SU-DHL-6 (cell line): ENCODE measurements at regions not wholly inside any gene's neighbourhood (a gene's known extent, or its start where the extent isn't known, plus 50 kb on each side); places are given as distances from the start of the nearest gene placed in this dataset.

Experiments
- H2AFZ ChIP-seq: fragments of 200-600 bp; sonication (generic); 2 replicates; pipeline ENCODE4 v1.6.1; 2014; ENCODE audit warnings: low read depth, mild to moderate bottlenecking, moderate library complexity, mixed read lengths, antibody characterized with exemption, low read length; ENCODE audit not compliant: severe bottlenecking
- H3F3A ChIP-seq: fragments of 200-600 bp; shearing (Covaris generic); 2 replicates; pipeline ENCODE4 v1.6.0; 2016; ENCODE audit warnings: antibody characterized with exemption, mild to moderate bottlenecking; ENCODE audit not compliant: insufficient read depth
- H3K27ac ChIP-seq: fragments of 200-600 bp; sonication (generic); 2 replicates; pipeline ENCODE4 v1.5.1; 2016; ENCODE audit warnings: low read depth, mild to moderate bottlenecking, low read length, moderate library complexity, mixed read lengths
- H3K27me3 ChIP-seq: fragments of 200-600 bp; sonication (generic), shearing (Covaris generic); 2 replicates; pipeline ENCODE4 v1.6.0; 2014; ENCODE audit warnings: mild to moderate bottlenecking, low read length
- H3K36me3 ChIP-seq: fragments of 200-600 bp; sonication (generic); 2 replicates; pipeline ENCODE4 v1.6.1; 2014; ENCODE audit warnings: mild to moderate bottlenecking, low read length, mixed read lengths
- H3K4me2 ChIP-seq: fragments of 300-600, 200-600 bp; shearing (Covaris generic), sonication (generic); 2 replicates; pipeline ENCODE4 v1.6.0; 2014; ENCODE audit warnings: low read length, low read depth, mild to moderate bottlenecking; ENCODE audit not compliant: poor library complexity, severe bottlenecking
- H3K4me3 ChIP-seq: fragments of 200-600 bp; sonication (generic); 2 replicates; pipeline ENCODE4 v1.5.1; 2014; ENCODE audit warnings: antibody characterized with exemption, low read length, mild to moderate bottlenecking, mixed read lengths; ENCODE audit not compliant: insufficient read depth, poor library complexity, severe bottlenecking
- H3K79me2 ChIP-seq: fragments of 200-600 bp; sonication (generic); 2 replicates; pipeline ENCODE4 v1.6.1; 2014; ENCODE audit warnings: mild to moderate bottlenecking, low read length, moderate library complexity; ENCODE audit not compliant: insufficient read depth
- H3K9ac ChIP-seq: fragments of 200-600 bp; sonication (generic); 2 replicates; pipeline ENCODE4 v1.7.0; 2014; ENCODE audit warnings: mild to moderate bottlenecking, low read length
- H3K9me2 ChIP-seq: fragments of 200-600 bp; sonication (generic); replicated peaks from 2 replicates; pipeline ENCODE4 v1.6.1; 2014; ENCODE audit warnings: low read length; ENCODE audit not compliant: insufficient read depth
- H3K9me3 ChIP-seq: fragments of 200-600 bp; sonication (generic); 2 replicates; pipeline ENCODE4 v1.6.1; 2014; ENCODE audit warnings: low read length, mixed read lengths; ENCODE audit not compliant: insufficient read depth
- H4K20me1 ChIP-seq: fragments of 200-600 bp; sonication (generic); 2 replicates; pipeline ENCODE4 v1.6.1; 2014; ENCODE audit warnings: low read depth, mild to moderate bottlenecking, antibody characterized with exemption, low read length, moderate library complexity, mixed read lengths
- CTCF ChIP-seq: fragments of 200-600 bp; sonication (generic); IDR thresholded peaks from one replicate; pipeline ENCODE4 v1.5.1; 2017; ENCODE audit warnings: antibody characterized with exemption, mild to moderate bottlenecking, low read length, moderate library complexity; ENCODE audit not compliant: insufficient read depth, poor library complexity, severe bottlenecking
- EZH2phosphoT487 ChIP-seq: fragments of 200-600 bp; sonication (generic), shearing (Covaris generic); conservative IDR thresholded peaks from 2 replicates; pipeline ENCODE4 v1.6.1; 2018; ENCODE audit warnings: mild to moderate bottlenecking, antibody characterized with exemption, low read length, moderate library complexity, mixed read lengths

- Histone ChIP-seq H3K4me2 (no peak overlapping the region), H3F3A (no peaks in the 10 kb centered on the region), H3K27me3 (no peaks in the 10 kb centered on the region), H3K9me3 (no peaks in the 10 kb centered on the region), H3K9ac (no peak overlapping the region), H4K20me1 (no peaks in the 10 kb centered on the region), H3K9me2 (no peaks in the 10 kb centered on the region), H3K4me3 (no peak overlapping the region), H2AFZ (no peak overlapping the region), H3K36me3 (no peaks in the 10 kb centered on the region), H3K27ac (no peak overlapping the region), H3K79me2 (no peaks in the 10 kb centered on the region)
- TF ChIP-seq EZH2phosphoT487 = no peak
- no peak for TF ChIP-seq CTCF
These were observed 161.4 kb upstream of the MDFIC start for GRCh38 chr7:114760477-114760876.

GRCh38 chr7:114761973-114762372, 159.9 kb upstream of the MDFIC start:
- Histone ChIP-seq H3K4me3 (no peak overlapping the region), H3K9me3 (no peaks in the 10 kb centered on the region), H3K36me3 (no peaks in the 10 kb centered on the region), H3K9ac (no peak overlapping the region), H3K9me2 (no peaks in the 10 kb centered on the region), H3K27me3 (no peaks in the 10 kb centered on the region), H3K79me2 (no peaks in the 10 kb centered on the region), H3K4me2 (no peak overlapping the region), H4K20me1 (no peaks in the 10 kb centered on the region), H2AFZ (no peak overlapping the region), H3F3A (no peaks in the 10 kb centered on the region), H3K27ac (no peak overlapping the region)
- TF ChIP-seq CTCF = no peak

- Histone ChIP-seq H3K27ac (no peak overlapping the region), H3K4me3 (no peak overlapping the region)
These were observed 156.4 kb upstream of the MDFIC start for GRCh38 chr7:114765331-114766040.

More at GRCh38 chr7:114765331-114766040, 156.4 kb upstream of the MDFIC start:
- no peak overlapping the region for H2AFZ ChIP-seq
- no peak overlapping the region for H3K4me2 ChIP-seq
- H3K27me3 ChIP-seq = no peaks in the 10 kb centered on the region
- H3K79me2 ChIP-seq = no peaks in the 10 kb centered on the region
- no peaks in the 10 kb centered on the region for H3K36me3 ChIP-seq
- H3K9ac ChIP-seq = no peak overlapping the region
- H3F3A ChIP-seq = no peaks in the 10 kb centered on the region
- no peaks in the 10 kb centered on the region for H3K9me2 ChIP-seq
- no peaks in the 10 kb centered on the region for H3K9me3 ChIP-seq
- no peaks in the 10 kb centered on the region for H4K20me1 ChIP-seq
- TF ChIP-seq CTCF (no peak), EZH2phosphoT487 (no peak)
